ENCODE measurements at regions not wholly inside any gene's neighbourhood (a gene's known extent, or its start where the extent isn't known, plus 50 kb on each side); places are given as distances from the start of the nearest gene placed in this dataset.

DNA sequence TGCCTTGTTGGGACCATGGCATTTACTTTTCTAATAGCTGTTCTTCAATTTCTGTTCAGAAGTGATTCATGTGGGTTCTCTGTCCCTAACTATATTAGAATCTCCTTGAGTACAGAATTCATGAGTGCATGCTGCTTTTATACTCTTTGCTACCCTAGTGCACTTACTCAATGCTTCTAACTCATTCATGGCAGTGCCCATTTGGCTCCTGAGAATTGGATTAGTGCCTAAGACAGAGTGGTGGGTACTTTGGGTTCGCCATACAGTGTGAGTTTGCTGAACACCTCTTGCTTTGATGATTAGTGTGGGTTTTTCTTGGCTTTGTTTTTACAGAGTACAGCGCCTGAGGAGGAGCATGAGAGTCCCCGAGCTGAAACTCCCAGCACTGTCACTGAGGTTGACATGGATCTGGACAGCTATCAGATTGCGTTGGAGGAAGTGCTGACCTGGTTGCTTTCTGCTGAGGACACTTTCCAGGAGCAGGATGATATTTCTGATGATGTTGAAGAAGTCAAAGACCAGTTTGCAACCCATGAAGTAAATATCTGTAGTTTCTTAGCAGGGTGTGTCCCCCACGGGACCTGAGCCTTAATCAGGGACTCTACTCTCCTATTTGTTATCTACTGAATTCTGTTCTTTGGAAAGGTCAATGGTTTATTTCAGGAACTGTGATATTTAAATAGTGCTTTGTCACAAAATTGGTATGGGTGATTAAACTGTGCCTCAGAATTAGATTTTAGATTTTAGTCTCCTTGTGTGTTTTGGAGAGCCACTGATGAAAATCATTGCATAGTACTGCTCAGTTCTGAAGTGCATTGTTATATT, 150.7 kb downstream of the UTRN start:
- no peak for TF ChIP-seq EZH2 (IDR thresholded peaks at IDR 0.05; ENCODE audit: borderline replicate concordance, low read length)
- TF ChIP-seq, protein P1, sequence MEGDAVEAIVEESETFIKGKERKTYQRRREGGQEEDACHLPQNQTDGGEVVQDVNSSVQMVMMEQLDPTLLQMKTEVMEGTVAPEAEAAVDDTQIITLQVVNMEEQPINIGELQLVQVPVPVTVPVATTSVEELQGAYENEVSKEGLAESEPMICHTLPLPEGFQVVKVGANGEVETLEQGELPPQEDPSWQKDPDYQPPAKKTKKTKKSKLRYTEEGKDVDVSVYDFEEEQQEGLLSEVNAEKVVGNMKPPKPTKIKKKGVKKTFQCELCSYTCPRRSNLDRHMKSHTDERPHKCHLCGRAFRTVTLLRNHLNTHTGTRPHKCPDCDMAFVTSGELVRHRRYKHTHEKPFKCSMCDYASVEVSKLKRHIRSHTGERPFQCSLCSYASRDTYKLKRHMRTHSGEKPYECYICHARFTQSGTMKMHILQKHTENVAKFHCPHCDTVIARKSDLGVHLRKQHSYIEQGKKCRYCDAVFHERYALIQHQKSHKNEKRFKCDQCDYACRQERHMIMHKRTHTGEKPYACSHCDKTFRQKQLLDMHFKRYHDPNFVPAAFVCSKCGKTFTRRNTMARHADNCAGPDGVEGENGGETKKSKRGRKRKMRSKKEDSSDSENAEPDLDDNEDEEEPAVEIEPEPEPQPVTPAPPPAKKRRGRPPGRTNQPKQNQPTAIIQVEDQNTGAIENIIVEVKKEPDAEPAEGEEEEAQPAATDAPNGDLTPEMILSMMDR (IDR thresholded peaks at IDR 0.05; ENCODE audit: low read length): no peak
- Histone ChIP-seq H3K4me1 (ENCODE audit: insufficient read depth, low read length, severe bottlenecking) (no peaks in the 10 kb centered on the region), H3K9ac (ENCODE audit: low read length) (no peak overlapping the region), H3K79me2 (ENCODE audit: insufficient read depth, low read length) (no peaks in the 10 kb centered on the region), H3K27me3 (ENCODE audit: insufficient read depth, low read length) (no peaks in the 10 kb centered on the region), H3K4me2 (ENCODE audit: low read length) (no peak overlapping the region), H3K4me3 (ENCODE audit: low read depth, low read length, poor library complexity, severe bottlenecking) (no peak overlapping the region), H3K36me3 (ENCODE audit: insufficient read depth, low read length) (no peaks in the 10 kb centered on the region), H3K9me3 (ENCODE audit: low read length) (no peaks in the 10 kb centered on the region), H3F3A (ENCODE audit: insufficient read depth, low read length) (no peaks in the 10 kb centered on the region), H4K20me1 (ENCODE audit: insufficient read depth, low read length) (no peaks in the 10 kb centered on the region), H2AFZ (ENCODE audit: low read length) (no peak overlapping the region), H3K9me2 (ENCODE audit: low read depth, low read length) (no peaks in the 10 kb centered on the region), H3K27ac (ENCODE audit: low read depth, low read length, poor library complexity, severe bottlenecking) (no peak overlapping the region)

DNA sequence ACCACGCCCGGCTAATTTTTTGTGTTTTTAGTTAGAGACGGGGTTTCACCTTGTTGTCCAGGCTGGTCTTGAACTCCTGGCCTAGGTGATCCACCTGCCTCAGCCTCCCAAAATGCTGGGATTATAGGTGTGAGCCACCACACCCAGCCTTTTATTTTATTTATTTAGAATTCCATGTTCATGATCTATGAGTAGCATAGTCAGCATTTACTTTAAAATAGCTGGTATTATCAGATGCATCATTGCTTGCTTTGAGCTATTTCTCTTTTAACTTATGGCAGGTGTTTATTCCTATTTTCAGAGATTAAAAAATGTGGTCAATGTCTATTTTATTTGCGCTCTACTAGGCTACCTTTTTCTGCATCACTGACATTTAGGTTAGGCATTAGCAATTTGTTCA, 152.0 kb downstream of the UTRN start:
- no peak overlapping the region for H3K27ac ChIP-seq (ENCODE audit: low read depth, low read length, poor library complexity, severe bottlenecking)
- no peaks in the 10 kb centered on the region for H3K4me1 ChIP-seq (ENCODE audit: insufficient read depth, low read length, severe bottlenecking)
- H3K9ac ChIP-seq (ENCODE audit: low read length): no peak overlapping the region
- no peaks in the 10 kb centered on the region for H3K36me3 ChIP-seq (ENCODE audit: insufficient read depth, low read length)
- no peak overlapping the region for H3K4me3 ChIP-seq (ENCODE audit: low read depth, low read length, poor library complexity, severe bottlenecking)
- H4K20me1 ChIP-seq (ENCODE audit: insufficient read depth, low read length): no peaks in the 10 kb centered on the region
- H3F3A ChIP-seq (ENCODE audit: insufficient read depth, low read length): no peaks in the 10 kb centered on the region
- H3K79me2 ChIP-seq (ENCODE audit: insufficient read depth, low read length): no peaks in the 10 kb centered on the region
- no peak overlapping the region for H2AFZ ChIP-seq (ENCODE audit: low read length)
- TF ChIP-seq, protein P1 (IDR thresholded peaks at IDR 0.05; ENCODE audit: low read length): no peak
- no peak for TF ChIP-seq EZH2 (IDR thresholded peaks at IDR 0.05; ENCODE audit: borderline replicate concordance, low read length)
- H3K4me2 ChIP-seq (ENCODE audit: low read length): no peak overlapping the region
- H3K9me2 ChIP-seq (ENCODE audit: low read depth, low read length): no peaks in the 10 kb centered on the region
- no peaks in the 10 kb centered on the region for H3K9me3 ChIP-seq (ENCODE audit: low read length)
- H3K27me3 ChIP-seq (ENCODE audit: insufficient read depth, low read length): no peaks in the 10 kb centered on the region

DNA sequence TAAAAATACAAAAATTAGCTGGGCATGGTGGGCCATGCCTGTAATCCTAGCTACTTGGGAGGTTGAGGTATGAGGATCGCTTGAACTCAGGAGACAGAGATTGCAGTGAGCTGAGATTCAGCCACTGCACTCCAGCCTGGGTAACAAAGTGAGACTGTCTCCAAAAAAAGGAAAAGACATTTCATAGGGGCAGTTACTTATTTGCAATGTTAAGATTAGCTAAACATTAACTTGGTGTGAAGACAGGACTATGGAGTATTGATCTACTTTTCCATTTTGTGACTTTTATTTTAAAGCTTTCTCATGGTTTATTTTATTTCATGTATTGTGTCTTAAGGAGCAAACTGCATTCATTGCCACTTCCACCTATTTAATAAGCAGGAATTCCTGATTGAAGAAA, 153.0 kb downstream of the UTRN start:
- Histone ChIP-seq H3K4me3 (ENCODE audit: low read depth, low read length, poor library complexity, severe bottlenecking) (no peak overlapping the region), H3K9me3 (ENCODE audit: low read length) (no peaks in the 10 kb centered on the region), H3K79me2 (ENCODE audit: insufficient read depth, low read length) (no peaks in the 10 kb centered on the region), H3K36me3 (ENCODE audit: insufficient read depth, low read length) (no peaks in the 10 kb centered on the region), H3K27me3 (ENCODE audit: insufficient read depth, low read length) (no peaks in the 10 kb centered on the region), H3K4me1 (ENCODE audit: insufficient read depth, low read length, severe bottlenecking) (no peaks in the 10 kb centered on the region), H2AFZ (ENCODE audit: low read length) (no peak overlapping the region), H3K9ac (ENCODE audit: low read length) (no peak overlapping the region), H3K4me2 (ENCODE audit: low read length) (no peak overlapping the region), H3K9me2 (ENCODE audit: low read depth, low read length) (no peaks in the 10 kb centered on the region), H3F3A (ENCODE audit: insufficient read depth, low read length) (no peaks in the 10 kb centered on the region), H3K27ac (ENCODE audit: low read depth, low read length, poor library complexity, severe bottlenecking) (no peak overlapping the region), H4K20me1 (ENCODE audit: insufficient read depth, low read length) (no peaks in the 10 kb centered on the region)
- TF ChIP-seq, protein P1 (IDR thresholded peaks at IDR 0.05; ENCODE audit: low read length): no peak
- no peak for TF ChIP-seq EZH2 (IDR thresholded peaks at IDR 0.05; ENCODE audit: borderline replicate concordance, low read length)

All from OCI-LY1 (cell line).